ENCODE measurements at regions not wholly inside any gene's neighbourhood (a gene's known extent, or its start where the extent isn't known, plus 50 kb on each side); places are given as distances from the start of the nearest gene placed in this dataset.

- TF ChIP-seq POLR2AphosphoS5 (IDR thresholded peaks at IDR 0.05; ENCODE audit: low read depth, low read length), result no peak
- no peak for TF ChIP-seq TAF1 (IDR thresholded peaks at IDR 0.05; ENCODE audit: borderline replicate concordance, low read depth, low read length)
Measured at GRCh38 chr5:7036192-7036835, 323.1 kb downstream of the TENT4A start.

Data from GM12892 (cell line).